ENCODE measurements at regions not wholly inside any gene's neighbourhood (a gene's known extent, or its start where the extent isn't known, plus 50 kb on each side); places are given as distances from the start of the nearest gene placed in this dataset.
A peak's percentile ranks its signal among the peaks of the same experiment; 100 is the strongest.

GRCh38 chr7:25894902-25895791 lies 256.9 kb upstream of the NFE2L3 start:
- TF ChIP-seq CTCF (conservative IDR thresholded peaks at IDR 0.05; ENCODE audit: low read length) (peak; percentile 81), EZH2phosphoT487 (IDR thresholded peaks at IDR 0.05; ENCODE audit: borderline replicate concordance, low read depth, low read length) (no peak)

Measured in OCI-LY7 (cell line).